ENCODE measurements at regions not wholly inside any gene's neighbourhood (a gene's known extent, or its start where the extent isn't known, plus 50 kb on each side); places are given as distances from the start of the nearest gene placed in this dataset.

- Histone ChIP-seq H3K27me3 (ENCODE audit: insufficient read depth) (no peaks in the 10 kb centered on the region), H2AFZ (0 out of 2 replicates have a peak overlapping the region, but pooled peaks have one; percentile 54), H3K4me2 (no peak overlapping the region), H3K36me3 (ENCODE audit: insufficient read depth) (no peaks in the 10 kb centered on the region), H3K4me3 (no peak overlapping the region), H3K79me2 (replicated peaks; ENCODE audit: insufficient read depth) (no peaks in the 10 kb centered on the region), H3K4me1 (ENCODE audit: insufficient read depth) (peaks cover 3% of the 10 kb centered on the region; the same call in 1 of the 2 replicates), H3K27ac (ENCODE audit: low read depth) (no peak overlapping the region), H4K20me1 (replicated peaks; ENCODE audit: insufficient read depth) (no peaks in the 10 kb centered on the region), H3K9me2 (ENCODE audit: insufficient read depth) (peaks cover 6% of the 10 kb centered on the region; the same call in 1 of the 2 replicates), H3F3A (replicated peaks; ENCODE audit: low read depth) (no peaks in the 10 kb centered on the region)
- Mint-ChIP-seq H3K36me3 (ENCODE audit: low read depth) (no peaks in the 10 kb centered on the region), H3K4me1 (peaks cover 14% of the 10 kb centered on the region; the same call in 2 of the 3 replicates), H3K27me3 (ENCODE audit: insufficient read depth, low read depth, poor library complexity) (peaks cover 13% of the 10 kb centered on the region), H3K27ac (no peak overlapping the region), H3K4me3 (no peak overlapping the region), H3K9me3 (no peaks in the 10 kb centered on the region)
- TF ChIP-seq ZNF114 (CRISPR knock-in tag; IDR thresholded peaks at IDR 0.05) (no peak), CTCF (conservative IDR thresholded peaks at IDR 0.05; ENCODE audit: low read depth in 2 of 2) (no peak), EZH2phosphoT487 (IDR thresholded peaks at IDR 0.05; ENCODE audit: unreplicated experiment) (no peak), JUNB (IDR thresholded peaks at IDR 0.05; ENCODE audit: unreplicated experiment) (no peak), NANOG (IDR thresholded peaks at IDR 0.05; ENCODE audit: borderline replicate concordance) (no peak), STAT1 (IDR thresholded peaks at IDR 0.05; ENCODE audit: unreplicated experiment) (no peak), ZNF462 (CRISPR knock-in tag; IDR thresholded peaks at IDR 0.05) (no peak), EZH2 (IDR thresholded peaks at IDR 0.05; ENCODE audit: low read depth, unreplicated experiment) (no peak)
- ATAC-seq (no peak), DNase-seq (ENCODE audit: low spot score) (no peak)
Observed at GRCh38 chr12:93016752-93017350, 87.8 kb upstream of the EEA1 start.
